ENCODE measurements at regions not wholly inside any gene's neighbourhood (a gene's known extent, or its start where the extent isn't known, plus 50 kb on each side); places are given as distances from the start of the nearest gene placed in this dataset.
A peak's percentile ranks its signal among the peaks of the same experiment; 100 is the strongest.

DNA sequence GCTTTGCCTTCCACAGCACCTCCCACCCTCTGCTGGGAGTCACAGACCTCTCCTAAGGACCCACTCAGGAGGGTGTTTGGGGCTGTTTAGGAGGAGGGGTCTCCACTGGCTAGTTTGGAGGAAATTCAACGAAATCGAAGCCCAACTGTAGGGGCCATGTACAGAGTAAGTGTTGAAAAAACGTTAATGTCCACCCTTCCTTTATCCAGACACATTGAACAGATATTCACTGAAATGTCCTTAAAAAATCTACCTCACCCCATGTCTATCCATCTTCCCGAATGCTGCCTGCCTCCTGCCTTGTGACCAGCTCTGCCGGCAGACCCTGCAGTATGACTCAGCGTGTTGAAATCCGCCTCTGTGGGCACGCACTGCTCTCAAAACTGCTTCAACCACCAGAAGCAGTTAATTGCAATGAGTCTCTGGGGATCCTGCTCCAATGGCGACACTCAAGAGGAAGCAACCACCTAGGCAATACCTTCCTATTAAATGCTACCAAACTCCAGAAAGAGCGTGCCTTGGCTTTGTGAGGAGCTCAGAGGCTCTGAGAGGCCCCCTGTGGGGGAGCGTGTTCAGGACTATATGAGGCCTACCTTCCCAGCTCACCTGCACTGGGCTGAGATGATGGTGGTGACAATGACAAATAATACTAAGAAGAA lies 61.4 kb upstream of the RTN4 start:
- TF ChIP-seq, protein P1, sequence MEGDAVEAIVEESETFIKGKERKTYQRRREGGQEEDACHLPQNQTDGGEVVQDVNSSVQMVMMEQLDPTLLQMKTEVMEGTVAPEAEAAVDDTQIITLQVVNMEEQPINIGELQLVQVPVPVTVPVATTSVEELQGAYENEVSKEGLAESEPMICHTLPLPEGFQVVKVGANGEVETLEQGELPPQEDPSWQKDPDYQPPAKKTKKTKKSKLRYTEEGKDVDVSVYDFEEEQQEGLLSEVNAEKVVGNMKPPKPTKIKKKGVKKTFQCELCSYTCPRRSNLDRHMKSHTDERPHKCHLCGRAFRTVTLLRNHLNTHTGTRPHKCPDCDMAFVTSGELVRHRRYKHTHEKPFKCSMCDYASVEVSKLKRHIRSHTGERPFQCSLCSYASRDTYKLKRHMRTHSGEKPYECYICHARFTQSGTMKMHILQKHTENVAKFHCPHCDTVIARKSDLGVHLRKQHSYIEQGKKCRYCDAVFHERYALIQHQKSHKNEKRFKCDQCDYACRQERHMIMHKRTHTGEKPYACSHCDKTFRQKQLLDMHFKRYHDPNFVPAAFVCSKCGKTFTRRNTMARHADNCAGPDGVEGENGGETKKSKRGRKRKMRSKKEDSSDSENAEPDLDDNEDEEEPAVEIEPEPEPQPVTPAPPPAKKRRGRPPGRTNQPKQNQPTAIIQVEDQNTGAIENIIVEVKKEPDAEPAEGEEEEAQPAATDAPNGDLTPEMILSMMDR (IDR thresholded peaks at IDR 0.05), result no peak
- DNase-seq (peak; percentile 80), ATAC-seq (peak; percentile 80 to 81)
- H3K9me3 ChIP-seq, result no peaks in the 10 kb centered on the region
- no peaks in the 10 kb centered on the region for H3K36me3 ChIP-seq
- H3K4me3 ChIP-seq, result no peak overlapping the region
- H3K27me3 ChIP-seq (ENCODE audit: low read depth), result no peaks in the 10 kb centered on the region
- peak overlapping the region; percentile 83 for H3K27ac ChIP-seq
- H3K4me1 ChIP-seq, result peaks cover 38% of the 10 kb centered on the region
- intact Hi-C loops (cut with DNase I), result no loop called here

DNA sequence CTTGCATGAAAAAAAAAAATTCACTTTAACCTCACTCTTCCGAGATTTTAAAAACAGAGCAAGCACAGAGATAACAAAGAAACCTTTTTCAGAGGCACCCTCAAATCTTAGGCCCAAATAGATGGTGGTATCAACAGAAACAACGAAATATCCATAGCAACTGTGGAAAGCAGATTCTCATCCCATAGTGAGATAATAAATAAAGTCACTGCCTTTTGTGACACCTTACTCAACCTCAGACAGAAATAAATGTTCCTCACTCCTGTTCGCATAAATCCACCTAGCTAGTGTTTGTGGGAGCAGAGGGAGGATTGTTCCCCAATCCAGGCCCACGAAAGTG lies 60.9 kb upstream of the RTN4 start:
- no peak for DNase-seq

GRCh38 chr2:55109219-55109891 lies 59.1 kb upstream of the RTN4 start:
- peak in 1 of 2 donors; percentile 27 for ATAC-seq
- Histone ChIP-seq H3K4me1 (peaks cover 35% of the 10 kb centered on the region), H3K36me3 (no peaks in the 10 kb centered on the region), H3K4me3 (no peak overlapping the region), H3K9me3 (no peaks in the 10 kb centered on the region), H3K27me3 (ENCODE audit: low read depth) (no peaks in the 10 kb centered on the region), H3K27ac (peak overlapping the region; percentile 15)
- no peak for DNase-seq
- TF ChIP-seq, protein P1 (IDR thresholded peaks at IDR 0.05), result no peak
- intact Hi-C loops (cut with DNase I), result no loop called here

More for the DNA sequence above, 60.9 kb upstream of the RTN4 start:
- H3K36me3 ChIP-seq, result no peaks in the 10 kb centered on the region
- TF ChIP-seq, protein P1 (IDR thresholded peaks at IDR 0.05), result no peak
- no peaks in the 10 kb centered on the region for H3K27me3 ChIP-seq (ENCODE audit: low read depth)
- peaks cover 38% of the 10 kb centered on the region for H3K4me1 ChIP-seq
- H3K27ac ChIP-seq, result peak overlapping the region; percentile 83
- H3K9me3 ChIP-seq, result no peaks in the 10 kb centered on the region
- intact Hi-C loops (cut with DNase I), result no loop called here
- no peak for ATAC-seq
- no peak overlapping the region for H3K4me3 ChIP-seq

- intact Hi-C loops (cut with DNase I), result no loop called here
- TF ChIP-seq, protein P1 (IDR thresholded peaks at IDR 0.05), result no peak
- ATAC-seq (no peak), DNase-seq (no peak)
- Histone ChIP-seq H3K27ac (no peak overlapping the region), H3K4me1 (peaks cover 38% of the 10 kb centered on the region), H3K9me3 (no peaks in the 10 kb centered on the region), H3K4me3 (no peak overlapping the region), H3K36me3 (no peaks in the 10 kb centered on the region), H3K27me3 (ENCODE audit: low read depth) (no peaks in the 10 kb centered on the region)
These were observed 58.4 kb upstream of the RTN4 start for GRCh38 chr2:55108456-55109160.

DNA sequence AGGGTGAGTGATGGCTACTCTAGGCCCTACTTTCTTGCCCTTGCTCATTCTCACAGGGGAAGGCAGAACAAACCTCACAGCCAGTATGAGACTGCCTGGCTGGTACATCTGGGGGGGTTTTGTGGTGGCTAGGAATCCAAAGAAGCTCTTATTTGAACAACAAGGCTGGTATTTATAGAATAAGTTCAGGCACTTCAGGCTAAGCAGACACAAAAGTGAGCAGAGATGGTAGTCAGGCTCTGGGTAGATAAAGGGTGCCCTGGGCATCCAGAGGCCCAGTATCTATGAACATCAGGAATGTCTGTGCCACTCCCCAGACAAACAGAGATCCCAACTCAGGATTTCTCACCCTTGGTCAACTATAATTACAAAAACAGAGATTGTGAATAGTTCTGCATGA lies 57.2 kb upstream of the RTN4 start:
- Histone ChIP-seq H3K9me3 (no peaks in the 10 kb centered on the region), H3K36me3 (no peaks in the 10 kb centered on the region), H3K27ac (no peak overlapping the region), H3K4me1 (peaks cover 32% of the 10 kb centered on the region), H3K4me3 (no peak overlapping the region), H3K27me3 (ENCODE audit: low read depth) (no peaks in the 10 kb centered on the region)
- DNase-seq (no peak), ATAC-seq (no peak)
- intact Hi-C loops (cut with DNase I), result no loop called here
- TF ChIP-seq, protein P1 (IDR thresholded peaks at IDR 0.05), result no peak
